Testis (tissue), 2 donors: ENCODE measurements at regions not wholly inside any gene's neighbourhood (a gene's known extent, or its start where the extent isn't known, plus 50 kb on each side); places are given as distances from the start of the nearest gene placed in this dataset.

Experiments used
- DNase-seq: peaks from one replicate; pipeline ENCODE4 v3.0.0-alpha.2; 2019
- H3K27ac ChIP-seq, 2 donors: fragments of 200-600 bp; sonication (generic); one replicate each; pipeline ENCODE4 v1.5.1; 2019
- H3K27me3 ChIP-seq: fragments of 200-600 bp; sonication (generic); one replicate; pipeline ENCODE4 v1.5.1; 2019
- H3K36me3 ChIP-seq: fragments of 200-600 bp; sonication (generic); one replicate; pipeline ENCODE4 v1.5.1; 2017; ENCODE audit warnings: low read depth; ENCODE audit errors: missing control alignments
- H3K4me1 ChIP-seq: fragments of 200-600 bp; sonication (generic); one replicate; pipeline ENCODE4 v1.5.1; 2019
- H3K4me3 ChIP-seq, 2 donors: fragments of 200-600 bp; sonication (generic); one replicate each; pipeline ENCODE4 v1.5.1; 2017 to 2019
- H3K9me3 ChIP-seq: fragments of 200-600 bp; sonication (generic); one replicate; pipeline ENCODE4 v1.5.1; 2017
- CTCF ChIP-seq, 3 experiments: fragments of 450-650 bp in 2 of 3; fragments of 200-600 bp in 1 of 3; sonication (generic) in 1 of 3; IDR thresholded peaks; one replicate each; pipeline ENCODE4 v1.5.1; 2016 to 2019; ENCODE audit warnings: antibody characterized with exemption in 3 of 3, mild to moderate bottlenecking in 2 of 3, moderate library complexity in 1 of 3
- POLR2A ChIP-seq: fragments of 450-650 bp; IDR thresholded peaks from one replicate; pipeline ENCODE4 v1.6.1; 2017; ENCODE audit warnings: antibody characterized with exemption, mild to moderate bottlenecking, moderate library complexity
- WGBS, 2 donors: methylation state at CpG; one replicate each; pipeline ENCODE4 v1.1.5; 2018; 5-methylcytosine and 5-hydroxymethylcytosine counted together
- intact Hi-C: fragments of 100-400 bp; cut with DNase I; formaldehyde crosslinking; loops from one replicate; pipeline ENCODE4 v1.15.1; 2023; ENCODE audit warnings: low total_unique reads

- intact Hi-C loops = no loop called here
- no peak for TF ChIP-seq POLR2A
- Histone ChIP-seq H3K4me3 (no peak overlapping the region), H3K36me3 (no peaks in the 10 kb centered on the region), H3K9me3 (no peaks in the 10 kb centered on the region), H3K27ac (no peak overlapping the region), H3K27me3 (no peaks in the 10 kb centered on the region), H3K4me1 (peaks cover 6% of the 10 kb centered on the region)
- DNase-seq = no peak
- WGBS, 2 donors = 68 to 70% methylated on average over 1 of the region's 1 CpG
These were observed 84.9 kb downstream of the NUDT12 start for GRCh38 chr5:103477678-103478077.

- no peak for DNase-seq
- no peaks in the 10 kb centered on the region for H3K36me3 ChIP-seq
- peaks cover 12% of the 10 kb centered on the region for H3K4me1 ChIP-seq
- no peaks in the 10 kb centered on the region for H3K9me3 ChIP-seq
- no peaks in the 10 kb centered on the region for H3K27me3 ChIP-seq
- no peak overlapping the region for H3K4me3 ChIP-seq
- intact Hi-C loops = no loop called here
- no peak overlapping the region for H3K27ac ChIP-seq
- no peak for TF ChIP-seq CTCF (IDR thresholded peaks at IDR 0.05)
- TF ChIP-seq POLR2A = no peak
- WGBS, 2 donors = 89 to 93% methylated on average over 5 of the region's 5 CpGs
These were observed 85.8 kb downstream of the NUDT12 start for GRCh38 chr5:103476811-103477210.

- TF ChIP-seq CTCF (IDR thresholded peaks at IDR 0.05) = peak; percentile 43 to 68 (median 49)
- TF ChIP-seq POLR2A = no peak
- WGBS, 2 donors = 43 to 44% methylated on average over 4 of the region's 4 CpGs
- H3K27me3 ChIP-seq = no peaks in the 10 kb centered on the region
- H3K4me1 ChIP-seq = peaks cover 13% of the 10 kb centered on the region
- no peak for DNase-seq
- H3K4me3 ChIP-seq = no peak overlapping the region
- H3K27ac ChIP-seq = no peak overlapping the region
- no peaks in the 10 kb centered on the region for H3K36me3 ChIP-seq
- no peaks in the 10 kb centered on the region for H3K9me3 ChIP-seq
- intact Hi-C loops = no loop called here
These were observed 86.9 kb downstream of the NUDT12 start for GRCh38 chr5:103475629-103476240.

- WGBS, 2 donors = 93 to 94% methylated on average over 1 of the region's 1 CpG
- Histone ChIP-seq H3K4me1 (peaks cover 13% of the 10 kb centered on the region), H3K27ac (no peak overlapping the region), H3K4me3 (no peak overlapping the region), H3K27me3 (no peaks in the 10 kb centered on the region), H3K36me3 (no peaks in the 10 kb centered on the region), H3K9me3 (no peaks in the 10 kb centered on the region)
- TF ChIP-seq CTCF (IDR thresholded peaks at IDR 0.05) (no peak), POLR2A (no peak)
- no peak for DNase-seq
- intact Hi-C loops = no loop called here
These were observed 87.9 kb downstream of the NUDT12 start for GRCh38 chr5:103474677-103475076.

- H3K27ac ChIP-seq = no peak overlapping the region
- peaks cover 13% of the 10 kb centered on the region for H3K4me1 ChIP-seq
- TF ChIP-seq CTCF (IDR thresholded peaks at IDR 0.05) (no peak), POLR2A (no peak)
- H3K27me3 ChIP-seq = no peaks in the 10 kb centered on the region
- H3K4me3 ChIP-seq = no peak overlapping the region
- no peaks in the 10 kb centered on the region for H3K9me3 ChIP-seq
- intact Hi-C loops = no loop called here
- DNase-seq = no peak
- H3K36me3 ChIP-seq = no peaks in the 10 kb centered on the region
These were observed 88.9 kb downstream of the NUDT12 start for GRCh38 chr5:103473725-103474124.
